ENCODE measurements at regions not wholly inside any gene's neighbourhood (a gene's known extent, or its start where the extent isn't known, plus 50 kb on each side); places are given as distances from the start of the nearest gene placed in this dataset.

- TF ChIP-seq, protein P1, sequence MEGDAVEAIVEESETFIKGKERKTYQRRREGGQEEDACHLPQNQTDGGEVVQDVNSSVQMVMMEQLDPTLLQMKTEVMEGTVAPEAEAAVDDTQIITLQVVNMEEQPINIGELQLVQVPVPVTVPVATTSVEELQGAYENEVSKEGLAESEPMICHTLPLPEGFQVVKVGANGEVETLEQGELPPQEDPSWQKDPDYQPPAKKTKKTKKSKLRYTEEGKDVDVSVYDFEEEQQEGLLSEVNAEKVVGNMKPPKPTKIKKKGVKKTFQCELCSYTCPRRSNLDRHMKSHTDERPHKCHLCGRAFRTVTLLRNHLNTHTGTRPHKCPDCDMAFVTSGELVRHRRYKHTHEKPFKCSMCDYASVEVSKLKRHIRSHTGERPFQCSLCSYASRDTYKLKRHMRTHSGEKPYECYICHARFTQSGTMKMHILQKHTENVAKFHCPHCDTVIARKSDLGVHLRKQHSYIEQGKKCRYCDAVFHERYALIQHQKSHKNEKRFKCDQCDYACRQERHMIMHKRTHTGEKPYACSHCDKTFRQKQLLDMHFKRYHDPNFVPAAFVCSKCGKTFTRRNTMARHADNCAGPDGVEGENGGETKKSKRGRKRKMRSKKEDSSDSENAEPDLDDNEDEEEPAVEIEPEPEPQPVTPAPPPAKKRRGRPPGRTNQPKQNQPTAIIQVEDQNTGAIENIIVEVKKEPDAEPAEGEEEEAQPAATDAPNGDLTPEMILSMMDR (IDR thresholded peaks at IDR 0.05; ENCODE audit: insufficient read depth, low read length): no peak
- no peak for TF ChIP-seq POLR2AphosphoS5 (IDR thresholded peaks at IDR 0.05; ENCODE audit: low read depth)
- TF ChIP-seq, protein P2, sequence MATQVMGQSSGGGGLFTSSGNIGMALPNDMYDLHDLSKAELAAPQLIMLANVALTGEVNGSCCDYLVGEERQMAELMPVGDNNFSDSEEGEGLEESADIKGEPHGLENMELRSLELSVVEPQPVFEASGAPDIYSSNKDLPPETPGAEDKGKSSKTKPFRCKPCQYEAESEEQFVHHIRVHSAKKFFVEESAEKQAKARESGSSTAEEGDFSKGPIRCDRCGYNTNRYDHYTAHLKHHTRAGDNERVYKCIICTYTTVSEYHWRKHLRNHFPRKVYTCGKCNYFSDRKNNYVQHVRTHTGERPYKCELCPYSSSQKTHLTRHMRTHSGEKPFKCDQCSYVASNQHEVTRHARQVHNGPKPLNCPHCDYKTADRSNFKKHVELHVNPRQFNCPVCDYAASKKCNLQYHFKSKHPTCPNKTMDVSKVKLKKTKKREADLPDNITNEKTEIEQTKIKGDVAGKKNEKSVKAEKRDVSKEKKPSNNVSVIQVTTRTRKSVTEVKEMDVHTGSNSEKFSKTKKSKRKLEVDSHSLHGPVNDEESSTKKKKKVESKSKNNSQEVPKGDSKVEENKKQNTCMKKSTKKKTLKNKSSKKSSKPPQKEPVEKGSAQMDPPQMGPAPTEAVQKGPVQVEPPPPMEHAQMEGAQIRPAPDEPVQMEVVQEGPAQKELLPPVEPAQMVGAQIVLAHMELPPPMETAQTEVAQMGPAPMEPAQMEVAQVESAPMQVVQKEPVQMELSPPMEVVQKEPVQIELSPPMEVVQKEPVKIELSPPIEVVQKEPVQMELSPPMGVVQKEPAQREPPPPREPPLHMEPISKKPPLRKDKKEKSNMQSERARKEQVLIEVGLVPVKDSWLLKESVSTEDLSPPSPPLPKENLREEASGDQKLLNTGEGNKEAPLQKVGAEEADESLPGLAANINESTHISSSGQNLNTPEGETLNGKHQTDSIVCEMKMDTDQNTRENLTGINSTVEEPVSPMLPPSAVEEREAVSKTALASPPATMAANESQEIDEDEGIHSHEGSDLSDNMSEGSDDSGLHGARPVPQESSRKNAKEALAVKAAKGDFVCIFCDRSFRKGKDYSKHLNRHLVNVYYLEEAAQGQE (IDR thresholded peaks at IDR 0.05; ENCODE audit: insufficient replicate concordance, low read depth): no peak
- TF ChIP-seq GABPA (IDR thresholded peaks at IDR 0.05; ENCODE audit: low read depth): no peak
- TF ChIP-seq SPI1 (IDR thresholded peaks at IDR 0.05; ENCODE audit: borderline replicate concordance, low read depth): no peak
These were observed 169.6 kb downstream of the POM121L12 start for GRCh38 chr7:53205006-53205405.

All from HL-60 (cell line).